Adrenal gland (tissue), 9 donors: ENCODE measurements at regions not wholly inside any gene's neighbourhood (a gene's known extent, or its start where the extent isn't known, plus 50 kb on each side); places are given as distances from the start of the nearest gene placed in this dataset.

Experiments used
- DNase-seq, 7 donors: peaks; one replicate each; pipeline ENCODE4 v3.0.0-alpha.2; 2019 to 2020
- H3K27ac ChIP-seq, 5 donors: fragments of 200-600 bp; sonication (generic) in 4 of 5; 1 replicate in 3 of 5; 2 replicates in 2 of 5; pipeline versions ENCODE4 v1.5.1 to v1.8.0; 2016 to 2020; ENCODE audit warnings: mild to moderate bottlenecking in 1 of 5
- H3K27me3 ChIP-seq: fragments of 200-600 bp; 2 replicates; pipeline ENCODE4 v1.8.0; 2021
- H3K36me3 ChIP-seq, 2 donors: fragments of 200-600 bp; replicated peaks in 1 of 2; 1 replicate in 1 of 2; 2 replicates in 1 of 2; pipeline versions ENCODE4 v1.5.1 to v1.8.0; 2018 to 2022
- H3K4me1 ChIP-seq, 2 donors: fragments of 200-600 bp; replicated peaks in 1 of 2; 1 replicate in 1 of 2; 2 replicates in 1 of 2; pipeline versions ENCODE4 v1.5.1 to v1.8.0; 2018 to 2021
- H3K4me3 ChIP-seq, 4 donors: fragments of 200-600 bp; sonication (generic) in 3 of 4; one replicate each; pipeline ENCODE4 v1.5.1; 2016 to 2018
- H3K9me3 ChIP-seq, 3 donors: fragments of 200-600 bp; sonication (generic) in 1 of 3; replicated peaks in 1 of 3; 1 replicate in 2 of 3; 2 replicates in 1 of 3; pipeline versions ENCODE4 v1.5.1 to v1.8.0; 2016 to 2021
- CTCF ChIP-seq, 6 experiments: fragments of 450-650 bp in 4 of 6; fragments of 200-600 bp in 2 of 6; sonication (generic) in 1 of 6; IDR thresholded peaks; 1 replicate in 5 of 6; 2 replicates in 1 of 6; pipeline versions ENCODE4 v1.5.1 to v1.8.0; 2016 to 2021; ENCODE audit warnings: antibody characterized with exemption in 6 of 6, mild to moderate bottlenecking in 2 of 6, moderate library complexity in 1 of 6
- POLR2A ChIP-seq, 2 donors: fragments of 450-650 bp; IDR thresholded peaks; one replicate each; pipeline ENCODE4 v1.6.1; 2017; ENCODE audit warnings: antibody characterized with exemption in 2 of 2, mild to moderate bottlenecking in 2 of 2, moderate library complexity in 1 of 2
- WGBS, 4 donors: extraction: QIAGEN DNeasy Blood & Tissue Kit in 2 of 4; methylation state at CpG; one replicate each; pipeline versions ENCODE4 v1.1.5 to v1.1.7; 2013 to 2017; 5-methylcytosine and 5-hydroxymethylcytosine counted together
- intact Hi-C, 2 donors: fragments of 100-400 bp; cut with DNase I; formaldehyde crosslinking; loops; one replicate each; pipeline versions ENCODE4 v1.14.1 to v1.15.0; 2022 to 2023
- donor health status: healthy with polysubstance abuse.
- donor health status: Bipolar disorder and iron deficiency.
- donor health status: DM: yes; HTN: yes; CAD: no.
- donor health status: DM: no; HTN: no; CAD: no.
- donor health status: DM: no; HTN: no; CAD: no.

DNA sequence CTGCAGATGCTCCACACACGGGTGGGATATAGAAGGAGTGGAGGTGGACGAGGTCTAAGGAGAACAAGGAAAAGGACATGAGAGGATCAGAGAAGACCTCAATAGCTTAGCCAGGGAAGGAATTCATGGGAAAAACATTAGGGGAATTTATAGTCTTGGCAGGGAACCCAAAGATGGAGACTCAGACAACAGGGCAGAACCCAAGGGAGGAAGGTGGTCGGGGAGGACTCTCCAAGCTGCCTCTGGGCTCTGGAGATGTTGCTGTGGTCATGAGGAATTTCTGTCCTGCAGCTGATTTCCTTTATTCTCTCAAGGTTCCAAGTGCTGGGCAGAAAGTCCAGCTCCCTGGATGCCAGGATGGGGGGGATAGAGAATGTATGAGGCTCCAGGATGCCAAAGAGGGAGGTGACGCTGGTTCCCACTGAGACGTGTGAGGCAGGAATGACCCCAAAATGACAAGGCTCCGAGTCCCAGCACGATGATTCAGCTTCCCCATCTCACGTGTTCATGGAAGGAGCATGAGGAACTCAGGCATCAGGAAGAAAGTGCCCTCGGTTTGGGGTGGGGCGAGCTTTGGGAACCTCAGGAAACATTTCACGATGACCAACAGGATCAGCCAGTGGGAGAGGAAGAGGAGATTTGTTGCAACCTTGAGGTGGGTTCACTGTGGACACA lies 57.0 kb upstream of the PPP2R3B start:
- H3K27me3 ChIP-seq: peaks cover 7% of the 10 kb centered on the region
- H3K36me3 ChIP-seq: no peaks in the 10 kb centered on the region
- no peaks in the 10 kb centered on the region for H3K9me3 ChIP-seq
- no peak overlapping the region for H3K4me3 ChIP-seq
- no peak for TF ChIP-seq POLR2A (IDR thresholded peaks at IDR 0.05)
- no peak for TF ChIP-seq CTCF (IDR thresholded peaks at IDR 0.05)
- DNase-seq: no peak
- no peaks in the 10 kb centered on the region for H3K4me1 ChIP-seq
- intact Hi-C loops: no loop called here
- no peak overlapping the region for H3K27ac ChIP-seq
- 61 to 66% (median 65%) methylated on average over 11 of the region's 11 CpGs for WGBS, 4 donors

GRCh38 chrX:444305-444704 lies 57.6 kb upstream of the PPP2R3B start:
- Histone ChIP-seq H3K36me3 (no peaks in the 10 kb centered on the region), H3K27me3 (peaks cover 4% of the 10 kb centered on the region), H3K4me1 (no peaks in the 10 kb centered on the region), H3K9me3 (no peaks in the 10 kb centered on the region), H3K27ac (no peak overlapping the region), H3K4me3 (no peak overlapping the region)
- DNase-seq: no peak
- intact Hi-C loops: no loop called here
- WGBS, 4 donors: 86 to 92% (median 87%) methylated on average over 5 of the region's 5 CpGs
- TF ChIP-seq CTCF (IDR thresholded peaks at IDR 0.05): no peak

- Histone ChIP-seq H3K4me1 (no peaks in the 10 kb centered on the region), H3K4me3 (no peak overlapping the region), H3K27me3 (peaks cover 6% of the 10 kb centered on the region), H3K9me3 (no peaks in the 10 kb centered on the region), H3K36me3 (no peaks in the 10 kb centered on the region), H3K27ac (no peak overlapping the region)
- 22 to 30% (median 24%) methylated on average over 8 of the region's 8 CpGs for WGBS, 4 donors
- no peak for DNase-seq
- intact Hi-C loops: no loop called here
- TF ChIP-seq CTCF (IDR thresholded peaks at IDR 0.05) (no peak), POLR2A (IDR thresholded peaks at IDR 0.05) (no peak)
These were observed 59.0 kb upstream of the PPP2R3B start for GRCh38 chrX:445727-446126.

- Histone ChIP-seq H3K4me1 (no peaks in the 10 kb centered on the region), H3K27ac (no peak overlapping the region), H3K27me3 (peaks cover 6% of the 10 kb centered on the region), H3K36me3 (no peaks in the 10 kb centered on the region), H3K9me3 (no peaks in the 10 kb centered on the region), H3K4me3 (no peak overlapping the region)
- 14 to 28% (median 18%) methylated on average over 10 of the region's 10 CpGs for WGBS, 4 donors
- TF ChIP-seq POLR2A (IDR thresholded peaks at IDR 0.05): no peak
- TF ChIP-seq CTCF (IDR thresholded peaks at IDR 0.05): no peak
- intact Hi-C loops: no loop called here
- no peak for DNase-seq
These were observed 59.5 kb upstream of the PPP2R3B start for GRCh38 chrX:446245-446644.
